Right lobe of liver (tissue), 6 donors: ENCODE measurements at regions not wholly inside any gene's neighbourhood (a gene's known extent, or its start where the extent isn't known, plus 50 kb on each side); places are given as distances from the start of the nearest gene placed in this dataset.
A peak's percentile ranks its signal among the peaks of the same experiment; 100 is the strongest.

Experiments used
- ATAC-seq, 4 donors: fragments of 200-7000 bp; cut with Tn5 transposase; one replicate each; pipeline ENCODE4 v1.9.1; 2020; ENCODE audit warnings: mild to moderate bottlenecking in 4 of 4, moderate library complexity in 4 of 4
- DNase-seq, 3 donors: peaks; one replicate each; pipeline ENCODE4 v3.0.0-alpha.2; 2020
- H3K27ac ChIP-seq, 3 donors: fragments of 200-600 bp; one replicate each; pipeline ENCODE4 v1.8.0; 2022
- H3K27me3 ChIP-seq, 2 donors: fragments of 200-600 bp; one replicate each; pipeline ENCODE4 v1.8.0; 2022
- H3K36me3 ChIP-seq, 4 donors: fragments of 200-600 bp; sonication (generic) in 1 of 4; one replicate each; pipeline versions ENCODE4 v1.5.1 to v1.8.0; 2017 to 2022; ENCODE audit warnings: control low read depth in 1 of 4
- H3K4me1 ChIP-seq, 4 donors: fragments of 200-600 bp; sonication (generic) in 1 of 4; one replicate each; pipeline versions ENCODE4 v1.5.1 to v1.8.0; 2017 to 2022; ENCODE audit warnings: control low read depth in 1 of 4
- H3K4me3 ChIP-seq, 3 donors: fragments of 200-600 bp; one replicate each; pipeline ENCODE4 v1.8.0; 2022
- H3K9me3 ChIP-seq, 4 donors: fragments of 200-600 bp; sonication (generic) in 1 of 4; one replicate each; pipeline versions ENCODE4 v1.5.1 to v1.8.0; 2017 to 2022; ENCODE audit warnings: control low read depth in 1 of 4
- POLR2A ChIP-seq: fragments of 450-650 bp; IDR thresholded peaks from one replicate; pipeline ENCODE4 v1.6.1; 2017; ENCODE audit warnings: antibody characterized with exemption, mild to moderate bottlenecking
- WGBS: methylation state at CpG from one replicate; pipeline ENCODE4 v1.1.6; 2018; ENCODE audit warnings: low coverage, low lambda C conversion rate; ENCODE audit not compliant: insufficient coverage; ENCODE audit errors: missing lambda C conversion rate; 5-methylcytosine and 5-hydroxymethylcytosine counted together
- intact Hi-C, 2 donors: fragments of 100-400 bp; cut with DNase I; formaldehyde crosslinking; loops; one replicate each; pipeline versions ENCODE4 v1.11.2 to v1.14.1; 2022
- TF ChIP-seq, protein P1 (sequence below), 4 donors: fragments of 200-600 bp in 3 of 4; fragments of 450-650 bp in 1 of 4; IDR thresholded peaks; one replicate each; pipeline versions ENCODE4 v1.5.1 to v1.8.0; 2016 to 2022; ENCODE audit warnings: antibody characterized with exemption in 4 of 4, mild to moderate bottlenecking in 2 of 4
- donor health status: DM: no; HTN: yes; CAD: no.
- donor health status: DM: no; HTN: no; CAD: no.
- donor health status: DM: no; HTN: no; CAD: no.
- donor health status: DM: no; HTN: yes; CAD: no.
- donor health status: DM: no; HTN: yes; CAD: no.

DNA sequence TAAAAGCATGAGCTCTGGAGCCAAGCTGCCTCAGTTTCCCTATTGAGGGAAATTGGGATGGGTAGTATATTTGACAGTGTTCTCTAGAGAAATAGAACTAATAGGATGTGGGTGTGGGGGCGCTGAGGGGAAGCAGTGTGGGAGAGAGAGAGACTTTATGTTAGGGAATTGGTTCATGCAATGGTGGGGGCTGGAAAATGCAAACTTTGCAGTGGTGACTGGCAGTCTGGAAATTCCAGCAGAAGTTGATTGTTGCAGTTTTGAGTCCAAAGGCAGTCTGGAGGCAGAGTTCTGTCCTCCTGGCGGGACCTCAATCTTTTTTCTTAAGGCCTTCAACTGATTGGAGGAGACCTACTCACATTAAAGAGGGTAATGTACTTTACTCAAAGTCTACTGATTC lies 59.4 kb upstream of the SYT13 start:
- intact Hi-C loops, result no loop called here
- DNase-seq (no peak), ATAC-seq (no peak)
- Histone ChIP-seq H3K4me3 (no peak overlapping the region), H3K4me1 (no peaks in the 10 kb centered on the region), H3K36me3 (no peaks in the 10 kb centered on the region), H3K27ac (no peak overlapping the region), H3K9me3 (no peaks in the 10 kb centered on the region), H3K27me3 (no peaks in the 10 kb centered on the region)
- no CpG with 5 or more reads among the region's 2 CpGs for WGBS
- no peak for TF ChIP-seq POLR2A
- TF ChIP-seq, protein P1, sequence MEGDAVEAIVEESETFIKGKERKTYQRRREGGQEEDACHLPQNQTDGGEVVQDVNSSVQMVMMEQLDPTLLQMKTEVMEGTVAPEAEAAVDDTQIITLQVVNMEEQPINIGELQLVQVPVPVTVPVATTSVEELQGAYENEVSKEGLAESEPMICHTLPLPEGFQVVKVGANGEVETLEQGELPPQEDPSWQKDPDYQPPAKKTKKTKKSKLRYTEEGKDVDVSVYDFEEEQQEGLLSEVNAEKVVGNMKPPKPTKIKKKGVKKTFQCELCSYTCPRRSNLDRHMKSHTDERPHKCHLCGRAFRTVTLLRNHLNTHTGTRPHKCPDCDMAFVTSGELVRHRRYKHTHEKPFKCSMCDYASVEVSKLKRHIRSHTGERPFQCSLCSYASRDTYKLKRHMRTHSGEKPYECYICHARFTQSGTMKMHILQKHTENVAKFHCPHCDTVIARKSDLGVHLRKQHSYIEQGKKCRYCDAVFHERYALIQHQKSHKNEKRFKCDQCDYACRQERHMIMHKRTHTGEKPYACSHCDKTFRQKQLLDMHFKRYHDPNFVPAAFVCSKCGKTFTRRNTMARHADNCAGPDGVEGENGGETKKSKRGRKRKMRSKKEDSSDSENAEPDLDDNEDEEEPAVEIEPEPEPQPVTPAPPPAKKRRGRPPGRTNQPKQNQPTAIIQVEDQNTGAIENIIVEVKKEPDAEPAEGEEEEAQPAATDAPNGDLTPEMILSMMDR (IDR thresholded peaks at IDR 0.05), result no peak

DNA sequence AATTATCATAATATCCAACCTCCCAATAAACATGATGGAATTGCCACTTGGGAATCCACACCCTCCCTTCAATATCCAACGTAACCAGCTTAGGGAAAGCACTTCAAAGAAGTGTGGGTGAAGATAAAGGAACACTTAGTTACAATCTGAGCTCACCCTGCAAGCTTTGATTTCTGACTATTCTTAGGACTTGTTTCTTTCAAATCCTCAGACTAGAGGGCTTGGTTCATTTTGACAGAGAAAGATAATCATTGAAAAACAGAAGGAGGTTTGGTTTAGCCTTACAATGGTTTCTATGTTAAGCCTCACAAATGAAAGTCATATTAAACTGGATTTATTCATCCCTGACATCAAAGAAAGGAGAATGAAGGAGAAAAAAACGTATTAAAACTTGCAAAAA lies 57.9 kb upstream of the SYT13 start:
- Histone ChIP-seq H3K36me3 (no peaks in the 10 kb centered on the region), H3K9me3 (no peaks in the 10 kb centered on the region), H3K4me3 (no peak overlapping the region), H3K27ac (no peak overlapping the region), H3K4me1 (no peaks in the 10 kb centered on the region), H3K27me3 (no peaks in the 10 kb centered on the region)
- 40% methylated on average over 2 of the region's 2 CpGs for WGBS
- DNase-seq (no peak), ATAC-seq (no peak)
- intact Hi-C loops, result no loop called here
- no peak for TF ChIP-seq POLR2A

DNA sequence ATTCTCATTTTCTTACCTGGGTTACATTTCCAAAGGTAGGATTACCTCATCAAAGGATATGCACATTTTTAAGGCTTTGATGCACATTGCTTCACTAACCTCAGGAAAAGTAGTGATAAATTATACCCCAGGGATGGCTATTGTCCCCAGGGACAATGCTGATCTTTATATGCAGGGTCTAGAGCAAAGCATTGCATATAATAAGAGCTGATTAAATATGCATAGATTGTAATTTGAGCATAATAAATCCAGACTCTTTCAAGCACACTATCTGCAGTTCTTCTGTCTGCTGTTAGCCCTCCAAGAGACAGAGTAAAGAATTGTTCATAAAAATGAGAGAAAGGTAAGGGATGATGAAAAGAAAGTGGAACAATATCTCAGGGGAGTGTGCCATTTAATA lies 57.3 kb upstream of the SYT13 start:
- intact Hi-C loops, result no loop called here
- H3K9me3 ChIP-seq, result no peaks in the 10 kb centered on the region

DNA sequence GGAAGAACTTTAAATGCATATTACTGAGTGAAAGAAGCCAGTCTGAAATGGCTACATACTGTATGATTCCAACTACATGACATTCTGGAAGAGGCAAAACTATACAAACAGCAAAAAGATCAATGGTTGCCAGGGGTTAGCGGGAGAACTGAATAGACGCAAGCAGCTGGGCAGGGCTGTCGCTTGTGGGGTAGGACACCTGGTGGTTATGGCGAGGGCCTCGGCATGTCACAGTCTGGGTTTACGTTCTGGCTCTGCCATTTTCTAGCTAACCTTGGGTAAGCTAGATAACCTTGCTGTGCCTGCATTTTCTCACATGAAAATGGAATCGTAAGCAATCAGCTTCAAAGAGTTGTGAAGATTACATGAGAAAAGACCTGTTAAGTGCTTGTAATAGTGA lies 55.2 kb upstream of the SYT13 start:
- H3K9me3 ChIP-seq, result no peaks in the 10 kb centered on the region
- no peak for ATAC-seq
- intact Hi-C loops, result no loop called here

More for the DNA sequence above, 57.3 kb upstream of the SYT13 start:
- Histone ChIP-seq H3K27ac (no peak overlapping the region), H3K27me3 (no peaks in the 10 kb centered on the region), H3K36me3 (no peaks in the 10 kb centered on the region), H3K4me1 (no peaks in the 10 kb centered on the region), H3K4me3 (no peak overlapping the region)
- no peak for TF ChIP-seq POLR2A
- TF ChIP-seq, protein P1 (IDR thresholded peaks at IDR 0.05), result no peak
- no peak for ATAC-seq
- no peak for DNase-seq

DNA sequence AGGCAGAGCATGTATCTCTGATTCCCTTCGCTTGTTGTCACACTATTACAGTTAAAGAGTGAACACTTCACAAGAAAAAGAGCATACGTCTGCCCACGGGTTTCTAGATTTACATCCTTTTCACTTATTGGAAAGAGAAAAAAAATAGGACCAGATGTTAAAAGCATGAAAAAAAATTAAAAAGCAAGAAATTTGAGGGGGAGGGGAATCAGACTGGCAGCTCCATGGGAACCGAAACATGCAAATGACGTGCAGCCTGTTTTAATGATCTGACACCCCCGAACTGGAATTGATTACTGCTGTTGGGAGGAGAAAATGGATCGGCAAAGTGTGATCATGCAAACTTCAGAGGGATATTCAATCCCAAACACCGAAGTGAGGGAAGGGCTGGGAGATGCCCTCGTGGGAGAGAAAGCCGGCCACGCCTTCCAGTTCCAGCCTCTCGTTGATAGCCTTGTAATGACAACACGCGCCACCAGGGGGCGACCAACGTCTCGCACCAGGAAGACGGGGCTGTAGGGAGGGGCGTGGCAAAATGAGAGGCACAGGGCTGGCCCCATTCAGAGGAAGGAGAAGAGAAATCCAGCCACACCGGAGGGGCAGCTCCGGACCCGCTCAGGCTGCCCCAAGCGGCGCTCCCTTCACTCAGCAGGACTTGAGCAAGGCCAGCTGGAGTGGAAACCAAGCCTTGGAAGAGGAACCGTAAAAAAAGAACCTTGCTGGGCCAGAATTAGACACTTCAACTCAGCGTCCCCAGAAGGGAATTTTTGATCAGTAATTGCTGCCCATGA lies 53.8 kb upstream of the SYT13 start:
- Histone ChIP-seq H3K9me3 (no peaks in the 10 kb centered on the region), H3K36me3 (no peaks in the 10 kb centered on the region), H3K27ac (no peak overlapping the region), H3K4me3 (no peak overlapping the region), H3K27me3 (no peaks in the 10 kb centered on the region), H3K4me1 (no peaks in the 10 kb centered on the region)
- TF ChIP-seq, protein P1 (IDR thresholded peaks at IDR 0.05), result peak; percentile 88 to 95 (median 90)
- no peak for TF ChIP-seq POLR2A
- 14% methylated on average over 25 of the region's 26 CpGs for WGBS
- intact Hi-C loops, result loop anchor here in 1 of 2 donors (10.0 kb wide), 1 partner anchor 405 kb away; no protein-coding TSS in a partner anchor
- peak; percentile 99 to 100 (median 100) for ATAC-seq
- DNase-seq, result peak; percentile 93 to 94 (median 93)

More for the DNA sequence above, 55.2 kb upstream of the SYT13 start:
- 82% methylated on average over 6 of the region's 7 CpGs for WGBS
- H3K27me3 ChIP-seq, result no peaks in the 10 kb centered on the region
- DNase-seq, result no peak
- no peaks in the 10 kb centered on the region for H3K4me1 ChIP-seq
- no peak overlapping the region for H3K27ac ChIP-seq
- H3K36me3 ChIP-seq, result no peaks in the 10 kb centered on the region
- TF ChIP-seq, protein P1 (IDR thresholded peaks at IDR 0.05), result no peak
- no peak for TF ChIP-seq POLR2A
- H3K4me3 ChIP-seq, result no peak overlapping the region
